BJ (cell line): ENCODE measurements at regions not wholly inside any gene's neighbourhood (a gene's known extent, or its start where the extent isn't known, plus 50 kb on each side); places are given as distances from the start of the nearest gene placed in this dataset.

Experiments
- CTCF ChIA-PET: fragments of 350-600 bp; formaldehyde crosslinking; extraction: SDS; loops from one replicate; lab custom pipeline; 2021; ENCODE audit warnings: antibody characterized with exemption, inconsistent platforms; lab: Yijun Ruan, JAX
- POLR2A ChIA-PET: fragments of 300-600 bp; sonication (Branson Sonifier 250); formaldehyde crosslinking; extraction: SDS; loops from one replicate; lab custom pipeline; 2021; ENCODE audit warnings: antibody characterized with exemption; lab: Charles Lee
- DNase-seq: peaks from one replicate; pipeline ENCODE4 v3.0.0-alpha.2; 2011; ENCODE audit warnings: low read depth
- H3K27me3 ChIP-seq: 2 replicates; pipeline ENCODE4 v1.6.0; 2011; ENCODE audit warnings: low read length; ENCODE audit not compliant: control insufficient read depth, insufficient read depth
- H3K36me3 ChIP-seq: 2 replicates; pipeline ENCODE4 v1.5.1; 2011; ENCODE audit warnings: low read length; ENCODE audit not compliant: control insufficient read depth, insufficient read depth
- H3K4me3 ChIP-seq: 2 replicates; pipeline ENCODE4 v1.5.1; 2011; ENCODE audit warnings: low read depth, mild to moderate bottlenecking, control low read depth, low read length
- CTCF ChIP-seq: IDR thresholded peaks from 2 replicates; pipeline ENCODE4 v1.5.1; 2011; ENCODE audit warnings: low read depth, mild to moderate bottlenecking, control low read depth, inconsistent platforms, low read length, moderate library complexity; ENCODE audit not compliant: insufficient read depth

GRCh38 chr2:193990868-193991267, 1666.2 kb upstream of the SLC39A10 start:
- ChIA-PET CTCF (no interaction called here), POLR2A (no interaction called here)
- TF ChIP-seq CTCF: no peak
- H3K36me3 ChIP-seq: no peaks in the 10 kb centered on the region
- H3K4me3 ChIP-seq: no peak overlapping the region
- DNase-seq: no peak
- no peaks in the 10 kb centered on the region for H3K27me3 ChIP-seq

GRCh38 chr2:193989645-193990044, 1667.4 kb upstream of the SLC39A10 start:
- ChIA-PET CTCF (no interaction called here), POLR2A (no interaction called here)
- no peak for DNase-seq
- H3K27me3 ChIP-seq: no peaks in the 10 kb centered on the region
- no peak for TF ChIP-seq CTCF
- no peak overlapping the region for H3K4me3 ChIP-seq
- no peaks in the 10 kb centered on the region for H3K36me3 ChIP-seq

- CTCF ChIA-PET: interaction anchor here (0.7 kb wide), 1 partner anchor 501 kb away, joined by 3 read pairs; no protein-coding TSS in a partner anchor
- H3K4me3 ChIP-seq: no peak overlapping the region
- no peak for TF ChIP-seq CTCF
- POLR2A ChIA-PET: no interaction called here
- H3K27me3 ChIP-seq: no peaks in the 10 kb centered on the region
- H3K36me3 ChIP-seq: no peaks in the 10 kb centered on the region
- DNase-seq: no peak
Measured at GRCh38 chr2:193988784-193989183, 1668.2 kb upstream of the SLC39A10 start.

GRCh38 chr2:193985272-193985671, 1671.8 kb upstream of the SLC39A10 start:
- Histone ChIP-seq H3K36me3 (no peaks in the 10 kb centered on the region), H3K27me3 (no peaks in the 10 kb centered on the region), H3K4me3 (no peak overlapping the region)
- ChIA-PET POLR2A (no interaction called here), CTCF (no interaction called here)
- DNase-seq: no peak
- TF ChIP-seq CTCF: no peak

GRCh38 chr2:193980599-193980998, 1676.4 kb upstream of the SLC39A10 start:
- no peak overlapping the region for H3K4me3 ChIP-seq
- ChIA-PET CTCF (no interaction called here), POLR2A (no interaction called here)
- no peaks in the 10 kb centered on the region for H3K36me3 ChIP-seq
- no peak for TF ChIP-seq CTCF
- no peak for DNase-seq
- no peaks in the 10 kb centered on the region for H3K27me3 ChIP-seq
